HCT116 (cell line): ENCODE measurements at regions not wholly inside any gene's neighbourhood (a gene's known extent, or its start where the extent isn't known, plus 50 kb on each side); places are given as distances from the start of the nearest gene placed in this dataset.

ENCODE experiments used
- CEBPB ChIP-seq: IDR thresholded peaks from 2 replicates; pipeline ENCODE4 v1.6.1; 2012; ENCODE audit warnings: low read depth
- EZH2 ChIP-seq: fragments of 200-600 bp; sonication (generic); IDR thresholded peaks from 2 replicates; pipeline ENCODE4 v1.6.1; 2017; ENCODE audit warnings: antibody characterized with exemption, mixed run types
- POLR2A ChIP-seq: IDR thresholded peaks from 2 replicates; pipeline ENCODE4 v1.7.0; 2011; ENCODE audit warnings: borderline replicate concordance; ENCODE audit not compliant: insufficient read depth, insufficient read length; ENCODE audit errors: extremely low read depth
- POLR2AphosphoS5 ChIP-seq: IDR thresholded peaks from 2 replicates; pipeline ENCODE4 v1.6.1; 2011; ENCODE audit warnings: mild to moderate bottlenecking, low read depth, low read length, moderate library complexity
- RAD21 ChIP-seq: IDR thresholded peaks from 2 replicates; pipeline ENCODE4 v1.6.1; 2012; ENCODE audit warnings: low read depth, mild to moderate bottlenecking
- SP1 ChIP-seq: IDR thresholded peaks from 2 replicates; pipeline ENCODE4 v1.6.1; 2012; ENCODE audit warnings: low read depth
- SRF ChIP-seq: IDR thresholded peaks from 2 replicates; pipeline ENCODE4 v1.6.1; 2012; ENCODE audit warnings: low read depth
- ZFX ChIP-seq: fragments of 450-650 bp; IDR thresholded peaks from 2 replicates; pipeline ENCODE4 v1.6.1; 2017
- TF ChIP-seq, protein P1 (sequence below): IDR thresholded peaks from 2 replicates; pipeline ENCODE4 v1.6.1; 2012
- TF ChIP-seq, protein P2 (sequence below): IDR thresholded peaks from 2 replicates; pipeline ENCODE4 v1.6.1; 2012
- TF ChIP-seq, protein P3 (sequence below), 3 experiments: fragments of 200-600 bp in 1 of 3; sonication (generic) in 1 of 3; IDR thresholded peaks in 2 of 3; conservative IDR thresholded peaks in 1 of 3; 2 replicates each; pipeline ENCODE4 v1.5.1; 2012 to 2017; ENCODE audit warnings: low read depth in 2 of 3, low read length in 2 of 3, antibody characterized with exemption in 1 of 3, borderline replicate concordance in 1 of 3, control low read depth in 1 of 3, mild to moderate bottlenecking in 1 of 3, mixed read lengths in 1 of 3, mixed run types in 1 of 3, moderate library complexity in 1 of 3; ENCODE audit not compliant: insufficient read depth in 1 of 3
- TF ChIP-seq, protein P4 (sequence below): IDR thresholded peaks from 2 replicates; pipeline ENCODE4 v1.6.1; 2011; ENCODE audit warnings: mild to moderate bottlenecking, low read length, moderate library complexity; ENCODE audit not compliant: insufficient replicate concordance; ENCODE audit errors: extremely low read depth
- TF ChIP-seq, protein P5 (sequence below): IDR thresholded peaks from 2 replicates; pipeline ENCODE4 v1.6.1; 2012; ENCODE audit warnings: low read depth

DNA sequence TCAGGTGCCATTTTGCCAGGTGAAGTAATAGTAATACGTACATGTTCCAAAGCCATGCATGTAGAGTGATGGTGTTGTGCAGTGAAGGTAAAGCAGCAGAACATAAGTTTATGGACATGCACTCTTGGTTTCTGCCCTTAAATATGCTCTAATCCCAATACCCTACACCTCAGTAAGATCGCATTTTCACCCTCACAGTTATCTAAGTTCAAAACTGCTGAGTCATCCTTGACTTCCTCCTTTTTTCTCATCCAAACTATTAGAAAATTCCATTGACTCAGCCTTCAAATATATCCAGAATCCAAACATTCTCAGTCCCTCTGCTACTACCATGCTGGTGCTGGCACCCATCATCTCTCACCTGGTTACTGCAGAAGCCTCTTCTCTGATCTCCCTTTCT, 652.9 kb upstream of the IGFBP7 start:
- TF ChIP-seq, protein P1, sequence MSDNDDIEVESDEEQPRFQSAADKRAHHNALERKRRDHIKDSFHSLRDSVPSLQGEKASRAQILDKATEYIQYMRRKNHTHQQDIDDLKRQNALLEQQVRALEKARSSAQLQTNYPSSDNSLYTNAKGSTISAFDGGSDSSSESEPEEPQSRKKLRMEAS, result no peak
- TF ChIP-seq EZH2 (no peak), SRF (no peak), POLR2A (no peak), POLR2AphosphoS5 (no peak), SP1 (no peak), RAD21 (no peak), ZFX (no peak), CEBPB (no peak)
- TF ChIP-seq, protein P2, sequence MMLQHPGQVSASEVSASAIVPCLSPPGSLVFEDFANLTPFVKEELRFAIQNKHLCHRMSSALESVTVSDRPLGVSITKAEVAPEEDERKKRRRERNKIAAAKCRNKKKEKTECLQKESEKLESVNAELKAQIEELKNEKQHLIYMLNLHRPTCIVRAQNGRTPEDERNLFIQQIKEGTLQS, result no peak
- TF ChIP-seq, protein P3, sequence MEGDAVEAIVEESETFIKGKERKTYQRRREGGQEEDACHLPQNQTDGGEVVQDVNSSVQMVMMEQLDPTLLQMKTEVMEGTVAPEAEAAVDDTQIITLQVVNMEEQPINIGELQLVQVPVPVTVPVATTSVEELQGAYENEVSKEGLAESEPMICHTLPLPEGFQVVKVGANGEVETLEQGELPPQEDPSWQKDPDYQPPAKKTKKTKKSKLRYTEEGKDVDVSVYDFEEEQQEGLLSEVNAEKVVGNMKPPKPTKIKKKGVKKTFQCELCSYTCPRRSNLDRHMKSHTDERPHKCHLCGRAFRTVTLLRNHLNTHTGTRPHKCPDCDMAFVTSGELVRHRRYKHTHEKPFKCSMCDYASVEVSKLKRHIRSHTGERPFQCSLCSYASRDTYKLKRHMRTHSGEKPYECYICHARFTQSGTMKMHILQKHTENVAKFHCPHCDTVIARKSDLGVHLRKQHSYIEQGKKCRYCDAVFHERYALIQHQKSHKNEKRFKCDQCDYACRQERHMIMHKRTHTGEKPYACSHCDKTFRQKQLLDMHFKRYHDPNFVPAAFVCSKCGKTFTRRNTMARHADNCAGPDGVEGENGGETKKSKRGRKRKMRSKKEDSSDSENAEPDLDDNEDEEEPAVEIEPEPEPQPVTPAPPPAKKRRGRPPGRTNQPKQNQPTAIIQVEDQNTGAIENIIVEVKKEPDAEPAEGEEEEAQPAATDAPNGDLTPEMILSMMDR (IDR thresholded peaks at IDR 0.05 in 2 of 3, conservative IDR thresholded peaks at IDR 0.05 in 1 of 3; ENCODE audit: borderline replicate concordance in 1 of 3, insufficient read depth in 1 of 3, low read depth in 2 of 3, low read length in 2 of 3), result no peak
- TF ChIP-seq, protein P4, sequence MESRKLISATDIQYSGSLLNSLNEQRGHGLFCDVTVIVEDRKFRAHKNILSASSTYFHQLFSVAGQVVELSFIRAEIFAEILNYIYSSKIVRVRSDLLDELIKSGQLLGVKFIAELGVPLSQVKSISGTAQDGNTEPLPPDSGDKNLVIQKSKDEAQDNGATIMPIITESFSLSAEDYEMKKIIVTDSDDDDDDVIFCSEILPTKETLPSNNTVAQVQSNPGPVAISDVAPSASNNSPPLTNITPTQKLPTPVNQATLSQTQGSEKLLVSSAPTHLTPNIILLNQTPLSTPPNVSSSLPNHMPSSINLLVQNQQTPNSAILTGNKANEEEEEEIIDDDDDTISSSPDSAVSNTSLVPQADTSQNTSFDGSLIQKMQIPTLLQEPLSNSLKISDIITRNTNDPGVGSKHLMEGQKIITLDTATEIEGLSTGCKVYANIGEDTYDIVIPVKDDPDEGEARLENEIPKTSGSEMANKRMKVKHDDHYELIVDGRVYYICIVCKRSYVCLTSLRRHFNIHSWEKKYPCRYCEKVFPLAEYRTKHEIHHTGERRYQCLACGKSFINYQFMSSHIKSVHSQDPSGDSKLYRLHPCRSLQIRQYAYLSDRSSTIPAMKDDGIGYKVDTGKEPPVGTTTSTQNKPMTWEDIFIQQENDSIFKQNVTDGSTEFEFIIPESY, result no peak
- TF ChIP-seq, protein P5, sequence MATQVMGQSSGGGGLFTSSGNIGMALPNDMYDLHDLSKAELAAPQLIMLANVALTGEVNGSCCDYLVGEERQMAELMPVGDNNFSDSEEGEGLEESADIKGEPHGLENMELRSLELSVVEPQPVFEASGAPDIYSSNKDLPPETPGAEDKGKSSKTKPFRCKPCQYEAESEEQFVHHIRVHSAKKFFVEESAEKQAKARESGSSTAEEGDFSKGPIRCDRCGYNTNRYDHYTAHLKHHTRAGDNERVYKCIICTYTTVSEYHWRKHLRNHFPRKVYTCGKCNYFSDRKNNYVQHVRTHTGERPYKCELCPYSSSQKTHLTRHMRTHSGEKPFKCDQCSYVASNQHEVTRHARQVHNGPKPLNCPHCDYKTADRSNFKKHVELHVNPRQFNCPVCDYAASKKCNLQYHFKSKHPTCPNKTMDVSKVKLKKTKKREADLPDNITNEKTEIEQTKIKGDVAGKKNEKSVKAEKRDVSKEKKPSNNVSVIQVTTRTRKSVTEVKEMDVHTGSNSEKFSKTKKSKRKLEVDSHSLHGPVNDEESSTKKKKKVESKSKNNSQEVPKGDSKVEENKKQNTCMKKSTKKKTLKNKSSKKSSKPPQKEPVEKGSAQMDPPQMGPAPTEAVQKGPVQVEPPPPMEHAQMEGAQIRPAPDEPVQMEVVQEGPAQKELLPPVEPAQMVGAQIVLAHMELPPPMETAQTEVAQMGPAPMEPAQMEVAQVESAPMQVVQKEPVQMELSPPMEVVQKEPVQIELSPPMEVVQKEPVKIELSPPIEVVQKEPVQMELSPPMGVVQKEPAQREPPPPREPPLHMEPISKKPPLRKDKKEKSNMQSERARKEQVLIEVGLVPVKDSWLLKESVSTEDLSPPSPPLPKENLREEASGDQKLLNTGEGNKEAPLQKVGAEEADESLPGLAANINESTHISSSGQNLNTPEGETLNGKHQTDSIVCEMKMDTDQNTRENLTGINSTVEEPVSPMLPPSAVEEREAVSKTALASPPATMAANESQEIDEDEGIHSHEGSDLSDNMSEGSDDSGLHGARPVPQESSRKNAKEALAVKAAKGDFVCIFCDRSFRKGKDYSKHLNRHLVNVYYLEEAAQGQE, result no peak
